ENCODE measurements at regions not wholly inside any gene's neighbourhood (a gene's known extent, or its start where the extent isn't known, plus 50 kb on each side); places are given as distances from the start of the nearest gene placed in this dataset.

- no peak for TF ChIP-seq POLR2A (IDR thresholded peaks at IDR 0.05)
- no peak for TF ChIP-seq CTCF (IDR thresholded peaks at IDR 0.05)
- no peak for TF ChIP-seq EP300 (IDR thresholded peaks at IDR 0.05)
Measured at GRCh38 chr6:14462135-14462534, 344.6 kb downstream of the CD83 start.

All from upper lobe of left lung (tissue), 4 donors.